ENCODE measurements at regions not wholly inside any gene's neighbourhood (a gene's known extent, or its start where the extent isn't known, plus 50 kb on each side); places are given as distances from the start of the nearest gene placed in this dataset.

- no peak overlapping the region for H3K27ac ChIP-seq (ENCODE audit: low read length)
- no peaks in the 10 kb centered on the region for H3K9me3 ChIP-seq (replicated peaks; ENCODE audit: control insufficient read depth, low read depth, low read length)
- DNase-seq, result no peak
- H3K27me3 ChIP-seq (ENCODE audit: control insufficient read depth, insufficient read depth, low read length), result no peaks in the 10 kb centered on the region
- no peak overlapping the region for H3K4me3 ChIP-seq (ENCODE audit: low read length)
- no CpG with 5 or more reads among the region's 4 CpGs for WGBS (ENCODE audit: insufficient coverage)
- no peaks in the 10 kb centered on the region for H3K4me1 ChIP-seq (ENCODE audit: control insufficient read depth, insufficient read depth, low read length)
- no peaks in the 10 kb centered on the region for H3K36me3 ChIP-seq (ENCODE audit: control insufficient read depth, insufficient read depth, low read length)
These were observed 62.0 kb upstream of the FST start for GRCh38 chr5:53418409-53418808.

GRCh38 chr5:53418826-53419658 is 61.4 kb upstream of the FST start:
- no peaks in the 10 kb centered on the region for H3K4me1 ChIP-seq (ENCODE audit: control insufficient read depth, insufficient read depth, low read length)
- no peaks in the 10 kb centered on the region for H3K27me3 ChIP-seq (ENCODE audit: control insufficient read depth, insufficient read depth, low read length)
- H3K9me3 ChIP-seq (replicated peaks; ENCODE audit: control insufficient read depth, low read depth, low read length), result no peaks in the 10 kb centered on the region
- no CpG with 5 or more reads among the region's 5 CpGs for WGBS (ENCODE audit: insufficient coverage)
- H3K4me3 ChIP-seq (ENCODE audit: low read length), result no peak overlapping the region
- H3K27ac ChIP-seq (ENCODE audit: low read length), result no peak overlapping the region
- DNase-seq, result no peak
- no peaks in the 10 kb centered on the region for H3K36me3 ChIP-seq (ENCODE audit: control insufficient read depth, insufficient read depth, low read length)

GRCh38 chr5:53422539-53422938 is 57.9 kb upstream of the FST start:
- WGBS (ENCODE audit: insufficient coverage), result no CpG with 5 or more reads among the region's 3 CpGs
- peak; percentile 32 for DNase-seq
- peaks cover 2% of the 10 kb centered on the region for H3K4me1 ChIP-seq (ENCODE audit: control insufficient read depth, insufficient read depth, low read length)
- H3K4me3 ChIP-seq (ENCODE audit: low read length), result no peak overlapping the region
- H3K9me3 ChIP-seq (replicated peaks; ENCODE audit: control insufficient read depth, low read depth, low read length), result no peaks in the 10 kb centered on the region
- H3K27ac ChIP-seq (ENCODE audit: low read length), result no peak overlapping the region
- no peaks in the 10 kb centered on the region for H3K36me3 ChIP-seq (ENCODE audit: control insufficient read depth, insufficient read depth, low read length)
- H3K27me3 ChIP-seq (ENCODE audit: control insufficient read depth, insufficient read depth, low read length), result no peaks in the 10 kb centered on the region

GRCh38 chr5:53423724-53424123 is 56.7 kb upstream of the FST start:
- Histone ChIP-seq H3K27ac (ENCODE audit: low read length) (no peak overlapping the region), H3K36me3 (ENCODE audit: control insufficient read depth, insufficient read depth, low read length) (no peaks in the 10 kb centered on the region), H3K9me3 (replicated peaks; ENCODE audit: control insufficient read depth, low read depth, low read length) (no peaks in the 10 kb centered on the region), H3K27me3 (ENCODE audit: control insufficient read depth, insufficient read depth, low read length) (no peaks in the 10 kb centered on the region), H3K4me3 (ENCODE audit: low read length) (no peak overlapping the region), H3K4me1 (ENCODE audit: control insufficient read depth, insufficient read depth, low read length) (peaks cover 2% of the 10 kb centered on the region)
- no peak for DNase-seq
- WGBS (ENCODE audit: insufficient coverage), result no CpG with 5 or more reads among the region's 1 CpG

GRCh38 chr5:53424686-53425615 is 55.5 kb upstream of the FST start:
- Histone ChIP-seq H3K4me1 (ENCODE audit: control insufficient read depth, insufficient read depth, low read length) (peaks cover 2% of the 10 kb centered on the region), H3K36me3 (ENCODE audit: control insufficient read depth, insufficient read depth, low read length) (no peaks in the 10 kb centered on the region), H3K4me3 (ENCODE audit: low read length) (no peak overlapping the region), H3K27me3 (ENCODE audit: control insufficient read depth, insufficient read depth, low read length) (no peaks in the 10 kb centered on the region), H3K27ac (ENCODE audit: low read length) (no peak overlapping the region), H3K9me3 (replicated peaks; ENCODE audit: control insufficient read depth, low read depth, low read length) (no peaks in the 10 kb centered on the region)
- WGBS (ENCODE audit: insufficient coverage), result 67% methylated on average over 4 of the region's 9 CpGs
- DNase-seq, result peak; percentile 36

GRCh38 chr5:53425687-53426511 is 54.5 kb upstream of the FST start:
- no peaks in the 10 kb centered on the region for H3K27me3 ChIP-seq (ENCODE audit: control insufficient read depth, insufficient read depth, low read length)
- H3K27ac ChIP-seq (ENCODE audit: low read length), result no peak overlapping the region
- no peaks in the 10 kb centered on the region for H3K36me3 ChIP-seq (ENCODE audit: control insufficient read depth, insufficient read depth, low read length)
- no peaks in the 10 kb centered on the region for H3K9me3 ChIP-seq (replicated peaks; ENCODE audit: control insufficient read depth, low read depth, low read length)
- WGBS (ENCODE audit: insufficient coverage), result no CpG with 5 or more reads among the region's 8 CpGs
- no peak overlapping the region for H3K4me3 ChIP-seq (ENCODE audit: low read length)
- H3K4me1 ChIP-seq (ENCODE audit: control insufficient read depth, insufficient read depth, low read length), result peaks cover 2% of the 10 kb centered on the region
- DNase-seq, result peak; percentile 51

- H3K27ac ChIP-seq (ENCODE audit: low read length), result no peak overlapping the region
- H3K9me3 ChIP-seq (replicated peaks; ENCODE audit: control insufficient read depth, low read depth, low read length), result no peaks in the 10 kb centered on the region
- H3K36me3 ChIP-seq (ENCODE audit: control insufficient read depth, insufficient read depth, low read length), result no peaks in the 10 kb centered on the region
- no peak for DNase-seq
- H3K4me1 ChIP-seq (ENCODE audit: control insufficient read depth, insufficient read depth, low read length), result peaks cover 2% of the 10 kb centered on the region
- H3K4me3 ChIP-seq (ENCODE audit: low read length), result no peak overlapping the region
- H3K27me3 ChIP-seq (ENCODE audit: control insufficient read depth, insufficient read depth, low read length), result no peaks in the 10 kb centered on the region
- WGBS (ENCODE audit: insufficient coverage), result no CpG with 5 or more reads among the region's 2 CpGs
These were observed 54.0 kb upstream of the FST start for GRCh38 chr5:53426512-53426830.

GRCh38 chr5:53426878-53427277 is 53.6 kb upstream of the FST start:
- Histone ChIP-seq H3K4me3 (ENCODE audit: low read length) (no peak overlapping the region), H3K36me3 (ENCODE audit: control insufficient read depth, insufficient read depth, low read length) (no peaks in the 10 kb centered on the region), H3K27me3 (ENCODE audit: control insufficient read depth, insufficient read depth, low read length) (no peaks in the 10 kb centered on the region), H3K9me3 (replicated peaks; ENCODE audit: control insufficient read depth, low read depth, low read length) (no peaks in the 10 kb centered on the region), H3K27ac (ENCODE audit: low read length) (no peak overlapping the region), H3K4me1 (ENCODE audit: control insufficient read depth, insufficient read depth, low read length) (peaks cover 2% of the 10 kb centered on the region)
- no peak for DNase-seq
- no CpG with 5 or more reads among the region's 2 CpGs for WGBS (ENCODE audit: insufficient coverage)

GRCh38 chr5:53427965-53428364 is 52.5 kb upstream of the FST start:
- Histone ChIP-seq H3K36me3 (ENCODE audit: control insufficient read depth, insufficient read depth, low read length) (no peaks in the 10 kb centered on the region), H3K4me3 (ENCODE audit: low read length) (no peak overlapping the region), H3K4me1 (ENCODE audit: control insufficient read depth, insufficient read depth, low read length) (peaks cover 2% of the 10 kb centered on the region), H3K27me3 (ENCODE audit: control insufficient read depth, insufficient read depth, low read length) (no peaks in the 10 kb centered on the region), H3K27ac (ENCODE audit: low read length) (no peak overlapping the region), H3K9me3 (replicated peaks; ENCODE audit: control insufficient read depth, low read depth, low read length) (no peaks in the 10 kb centered on the region)
- no peak for DNase-seq

- no peak overlapping the region for H3K4me3 ChIP-seq (ENCODE audit: low read length)
- no peak for DNase-seq
- 95% methylated on average over 4 of the region's 5 CpGs for WGBS (ENCODE audit: insufficient coverage)
- H3K27me3 ChIP-seq (ENCODE audit: control insufficient read depth, insufficient read depth, low read length), result no peaks in the 10 kb centered on the region
- no peaks in the 10 kb centered on the region for H3K9me3 ChIP-seq (replicated peaks; ENCODE audit: control insufficient read depth, low read depth, low read length)
- no peaks in the 10 kb centered on the region for H3K36me3 ChIP-seq (ENCODE audit: control insufficient read depth, insufficient read depth, low read length)
- H3K27ac ChIP-seq (ENCODE audit: low read length), result no peak overlapping the region
- peaks cover 2% of the 10 kb centered on the region for H3K4me1 ChIP-seq (ENCODE audit: control insufficient read depth, insufficient read depth, low read length)
These were observed 50.7 kb upstream of the FST start for GRCh38 chr5:53429706-53430105.
